ENCODE measurements at regions not wholly inside any gene's neighbourhood (a gene's known extent, or its start where the extent isn't known, plus 50 kb on each side); places are given as distances from the start of the nearest gene placed in this dataset.

GRCh38 chr7:21251151-21251800, 176.6 kb upstream of the SP4 start:
- H4K8ac ChIP-seq (ENCODE audit: low read depth in 2 of 2, low read length in 2 of 2): no peak overlapping the region
- dilution Hi-C loops (cut with HindIII; ENCODE audit: low sequenced_read_pairs, unreplicated experiment): no loop called here
- no peaks in the 10 kb centered on the region for H3K9me3 ChIP-seq (ENCODE audit: control insufficient read depth, insufficient read depth, low read length)
- no peak overlapping the region for H2BK20ac ChIP-seq (ENCODE audit: low read depth, low read length)
- no peak overlapping the region for H2BK120ac ChIP-seq (ENCODE audit: low read depth, low read length)
- H4K91ac ChIP-seq (ENCODE audit: insufficient read depth, low read depth, low read length): no peak overlapping the region
- no peak overlapping the region for H3K4me2 ChIP-seq (ENCODE audit: low read depth, low read length)
- H3K56ac ChIP-seq (ENCODE audit: extremely low read depth, insufficient read depth, low read length): no peak overlapping the region
- DNase-seq (no peak), ATAC-seq (ENCODE audit: low read depth) (no peak)
- WGBS, 2 experiments (ENCODE audit: extremely low coverage in 2 of 2, insufficient read length in 1 of 2): no CpG with 5 or more reads among the region's 3 CpGs
- H3K14ac ChIP-seq (replicated peaks; ENCODE audit: low read depth, low read length): no peak overlapping the region
- H2AK9ac ChIP-seq (replicated peaks; ENCODE audit: low read depth, low read length, poor library complexity): no peak overlapping the region
- POLR2A ChIA-PET (ENCODE audit: unreplicated experiment): no interaction called here
- TF ChIP-seq ELK1 (IDR thresholded peaks at IDR 0.05; ENCODE audit: borderline replicate concordance, low read depth, low read length): no peak
- no peak overlapping the region for H3K18ac ChIP-seq (ENCODE audit: low read depth, low read length)
- no peak overlapping the region for H2AFZ ChIP-seq (replicated peaks; ENCODE audit: low read length, poor library complexity)
- H3K23ac ChIP-seq (ENCODE audit: low read depth, low read length): no peak overlapping the region
- H2BK15ac ChIP-seq (ENCODE audit: low read depth, low read length): no peak overlapping the region
- no peak overlapping the region for H3K9ac ChIP-seq (ENCODE audit: low read depth, low read length)
- H4K5ac ChIP-seq (ENCODE audit: low read depth, low read length): no peak overlapping the region
- H3K4me3 ChIP-seq (ENCODE audit: insufficient read depth, low read depth, low read length): no peak overlapping the region
- no peaks in the 10 kb centered on the region for H3K36me3 ChIP-seq (ENCODE audit: control insufficient read depth, insufficient read depth, low read length)
- H2BK5ac ChIP-seq (ENCODE audit: low read depth, low read length, poor library complexity, severe bottlenecking): no peak overlapping the region
- H2AK5ac ChIP-seq (ENCODE audit: low read depth, low read length): no peak overlapping the region
- H3K27me3 ChIP-seq (ENCODE audit: control insufficient read depth, insufficient read depth, low read length): no peaks in the 10 kb centered on the region
- intact Hi-C loops (cut with micrococcal nuclease): no loop called here
- no peaks in the 10 kb centered on the region for H4K20me1 ChIP-seq (ENCODE audit: insufficient read depth, low read length)
- BruUV-seq (replicated peaks): no TSS peak
- no peaks in the 10 kb centered on the region for H3K4me1 ChIP-seq (ENCODE audit: control insufficient read depth, insufficient read depth, low read length)
- no peaks in the 10 kb centered on the region for H3K9me1 ChIP-seq (ENCODE audit: insufficient read depth, low read length)
- no peaks in the 10 kb centered on the region for H3K79me1 ChIP-seq (ENCODE audit: low read depth in 1 of 2, low read length in 2 of 2)
- CTCF ChIA-PET: no interaction called here
- no peak overlapping the region for H3K4ac ChIP-seq (ENCODE audit: low read depth, low read length)
- in situ Hi-C loops (cut with MboI; ENCODE audit: low sequenced_read_pairs): loop anchor here (10.0 kb wide), 1 partner anchor 754 kb away; no protein-coding TSS in a partner anchor
- no peak overlapping the region for H3K27ac ChIP-seq (ENCODE audit: insufficient read depth, low read length)
